GM21360 (cell line): ENCODE measurements at regions not wholly inside any gene's neighbourhood (a gene's known extent, or its start where the extent isn't known, plus 50 kb on each side); places are given as distances from the start of the nearest gene placed in this dataset.
"Not testable (repeated sequence)": the region's sequence is repeated elsewhere in the genome, so short reads cannot be mapped to it uniquely, and the experiment has no call there.

Experiments used
- ATAC-seq: cut with Tn5 transposase; IDR thresholded peaks from one replicate; pipeline ENCODE4 v1.9.1; 2021; ENCODE audit warnings: mild to moderate bottlenecking, moderate library complexity; ENCODE audit not compliant: unreplicated experiment

DNA sequence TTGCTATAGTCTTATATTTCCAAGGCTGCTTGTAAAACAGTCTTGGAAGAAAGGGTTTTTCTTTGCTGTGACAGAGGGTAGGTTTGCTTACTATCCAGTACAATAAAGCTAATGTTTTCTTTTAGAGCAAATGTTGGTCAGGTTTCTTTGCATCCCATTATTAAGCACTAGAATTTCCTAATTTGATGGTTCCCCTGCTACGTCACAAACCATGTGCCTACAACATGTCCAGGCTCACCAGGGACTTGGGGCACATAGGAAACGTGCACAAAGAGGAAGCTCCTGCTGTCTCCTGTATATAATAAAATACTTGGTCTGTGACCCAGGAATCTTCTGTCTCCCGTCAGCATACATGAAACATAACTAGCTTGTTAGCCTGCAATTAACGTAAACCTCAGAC lies 486.3 kb upstream of the LRFN5 start:
- ATAC-seq = no peak

DNA sequence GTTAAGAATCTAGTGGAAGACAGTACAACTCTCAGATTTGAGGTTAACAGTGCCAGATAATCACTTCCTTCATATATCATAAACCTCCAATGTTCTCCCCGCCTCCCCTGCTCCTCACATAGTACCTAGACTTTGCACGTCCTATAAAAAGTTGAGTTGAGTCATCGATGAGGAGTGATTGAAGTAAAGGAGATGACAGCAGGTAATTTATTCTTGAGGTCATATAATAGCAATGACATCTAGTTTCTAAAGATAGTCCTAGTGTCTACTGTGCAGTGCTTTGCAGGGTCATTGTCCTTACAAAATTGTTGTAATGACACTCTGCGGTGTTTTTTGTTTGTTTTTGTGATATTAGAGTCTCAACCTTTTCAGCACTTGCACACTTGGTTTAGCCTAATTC lies 510.5 kb upstream of the LRFN5 start:
- ATAC-seq = no peak

DNA sequence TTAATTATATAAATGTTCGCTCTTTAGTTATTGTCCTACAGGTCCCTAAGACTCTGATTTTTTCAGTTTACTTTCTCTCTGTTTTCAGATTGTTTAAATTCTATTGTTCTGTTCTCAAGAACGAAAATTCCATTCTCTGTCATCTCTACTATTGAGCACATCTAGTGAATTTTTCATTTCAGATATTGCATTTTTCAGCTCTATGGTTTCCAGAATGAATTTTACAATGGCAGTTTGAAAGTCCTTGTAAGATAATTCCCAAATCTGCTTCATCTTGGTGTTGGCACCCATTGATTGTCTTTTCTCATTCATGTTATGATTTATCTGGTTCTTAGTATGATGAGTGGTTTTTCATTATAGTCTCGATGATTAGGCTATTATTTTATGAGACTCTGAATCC lies 519.6 kb upstream of the LRFN5 start:
- no peak for ATAC-seq

DNA sequence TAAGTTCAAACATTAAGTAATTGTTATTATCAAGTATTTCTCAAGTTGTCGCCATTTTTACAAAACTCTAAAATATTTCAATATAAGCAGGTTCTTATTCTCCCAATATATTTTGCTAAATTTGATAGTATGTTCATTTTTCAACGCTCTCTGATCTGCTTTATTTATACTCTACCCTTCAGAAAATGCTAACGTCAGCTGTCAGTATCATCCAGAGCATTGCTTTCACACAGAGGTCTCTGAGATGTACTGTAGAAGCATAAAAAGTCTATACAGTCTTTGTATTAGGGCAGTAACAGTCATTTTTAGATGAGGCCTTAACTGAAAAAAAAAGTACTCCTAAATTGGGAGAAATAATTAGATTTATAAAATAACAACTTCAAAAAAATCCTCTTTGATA lies 533.1 kb upstream of the LRFN5 start:
- no peak for ATAC-seq

DNA sequence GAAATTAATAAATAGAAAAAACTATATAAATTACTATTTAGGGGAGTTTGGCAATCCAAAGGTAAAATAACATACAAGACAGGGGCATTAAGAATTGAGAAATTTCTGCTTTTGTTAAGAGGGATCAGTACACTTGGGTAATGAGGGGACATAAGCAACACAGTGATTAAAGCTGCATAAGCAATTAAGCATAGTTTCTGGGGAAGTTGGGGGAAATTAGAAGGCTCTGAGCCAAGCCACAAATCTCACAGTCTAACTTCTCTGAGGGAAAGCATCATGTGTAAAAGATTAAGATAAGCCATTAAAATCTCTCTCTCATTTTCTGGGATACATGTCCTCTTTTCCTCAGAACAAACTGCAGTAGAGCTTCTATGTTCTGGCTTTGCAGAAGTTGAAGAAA lies 533.9 kb upstream of the LRFN5 start:
- no peak for ATAC-seq

DNA sequence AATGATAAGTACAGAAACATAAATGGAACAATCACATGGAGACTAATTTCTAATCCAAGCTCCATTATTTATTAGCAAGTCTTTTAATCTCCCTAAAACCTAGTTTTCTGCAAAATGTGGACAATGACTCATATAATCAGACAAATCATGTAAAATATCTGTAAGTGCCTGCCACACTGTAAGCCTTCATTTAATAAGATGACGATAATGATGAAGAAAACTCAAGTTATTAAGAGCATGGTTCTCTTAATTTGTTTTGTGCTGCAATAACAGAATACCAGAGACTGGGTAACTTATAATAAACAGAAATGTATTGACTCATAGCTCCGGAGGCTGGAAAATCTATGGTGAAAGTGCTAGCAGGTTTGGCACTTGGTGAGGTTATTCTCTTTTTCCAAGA lies 535.3 kb upstream of the LRFN5 start:
- no peak for ATAC-seq

DNA sequence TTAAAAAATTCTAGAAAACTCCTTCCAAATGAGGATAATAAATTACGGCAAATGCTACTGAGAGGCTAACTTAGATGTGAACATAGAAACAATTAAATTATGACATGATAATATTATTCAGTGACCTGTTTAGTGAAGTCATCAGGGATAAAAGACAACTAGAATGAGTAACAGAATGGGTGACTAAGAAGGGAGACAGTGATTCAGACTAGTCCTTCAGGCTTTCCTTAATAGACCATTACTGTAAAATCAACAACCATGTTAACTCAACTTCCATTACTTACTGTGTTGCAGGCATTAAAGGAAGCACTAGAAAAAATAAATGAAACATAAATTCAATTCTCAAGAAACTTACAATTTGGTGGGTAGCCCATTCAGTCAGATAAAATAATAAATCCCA lies 543.9 kb upstream of the LRFN5 start:
- no peak for ATAC-seq

DNA sequence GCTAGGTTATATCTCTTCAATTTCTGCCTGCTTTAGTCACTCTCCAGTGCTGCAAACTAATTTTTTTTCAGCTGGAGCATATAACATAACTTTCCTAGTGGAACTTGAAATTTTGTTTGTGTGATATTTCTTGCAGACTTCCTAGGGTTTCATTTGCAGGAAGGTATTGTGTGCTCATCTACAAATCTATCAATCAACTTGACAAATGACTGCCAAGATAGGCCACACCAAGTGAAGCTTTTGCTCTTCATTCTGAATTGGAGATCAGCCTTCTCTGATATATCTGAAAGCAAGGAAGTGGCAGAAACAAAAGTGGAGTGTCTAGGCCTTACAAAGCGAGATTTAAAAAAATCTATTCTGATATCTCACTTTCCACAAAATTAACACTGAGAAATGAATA lies 551.1 kb upstream of the LRFN5 start:
- ATAC-seq = no peak

DNA sequence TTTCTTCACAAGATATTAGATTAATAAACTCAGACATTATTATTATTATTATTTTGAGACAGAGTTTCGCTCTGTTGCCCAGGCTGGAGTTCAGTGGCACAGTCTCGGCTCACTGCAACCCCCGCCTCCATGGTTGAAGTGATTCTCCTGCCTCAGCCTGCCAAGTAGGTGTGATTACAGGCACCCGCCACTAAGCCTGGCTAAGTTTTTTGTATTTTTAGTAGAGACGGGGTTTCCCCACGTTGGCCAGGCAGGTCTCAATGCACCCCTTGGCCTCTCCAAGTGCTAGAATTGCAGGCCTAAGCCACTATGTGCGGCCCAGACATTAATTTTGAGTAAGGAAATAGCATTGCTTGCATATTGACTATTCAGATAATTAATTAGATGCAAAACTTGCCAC lies 554.9 kb upstream of the LRFN5 start:
- no peak for ATAC-seq

DNA sequence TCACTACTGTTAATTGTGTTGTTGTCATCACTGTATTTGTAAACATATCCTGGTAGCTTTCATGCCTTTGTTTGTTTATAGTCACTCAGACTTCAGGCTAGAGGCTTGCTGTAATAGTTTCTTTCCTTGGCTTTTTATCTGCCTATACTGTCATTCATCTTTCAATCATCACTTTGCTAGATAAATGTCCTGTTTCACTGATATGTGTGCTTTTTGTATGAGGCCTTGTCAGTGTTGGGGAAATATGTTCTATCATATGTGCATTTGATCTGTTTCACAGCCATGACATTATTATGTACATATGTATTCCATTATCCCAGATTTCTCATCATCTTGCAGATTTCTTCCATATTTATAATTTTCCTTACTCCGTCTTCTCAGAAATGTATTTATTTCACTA lies 558.9 kb upstream of the LRFN5 start:
- ATAC-seq = no peak

DNA sequence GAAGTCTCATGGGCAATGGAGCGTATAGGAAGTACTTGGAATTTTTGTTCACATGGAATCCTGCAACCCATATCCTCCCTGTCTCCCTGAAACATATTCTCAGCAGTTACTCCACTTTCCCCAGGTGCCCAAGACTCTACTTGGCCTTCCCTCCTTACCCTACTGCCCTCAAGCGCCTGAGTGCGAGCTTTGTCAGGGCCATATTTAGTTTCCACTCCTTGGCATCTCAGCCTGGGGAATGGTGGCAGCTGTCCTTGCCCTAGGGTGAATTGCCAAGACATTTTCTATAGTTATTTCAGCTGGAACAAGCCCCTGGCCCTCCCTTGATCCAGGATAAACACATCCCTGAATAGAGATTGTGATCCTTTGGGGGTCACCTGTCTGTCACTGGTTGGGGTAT lies 569.3 kb upstream of the LRFN5 start:
- ATAC-seq = no peak

DNA sequence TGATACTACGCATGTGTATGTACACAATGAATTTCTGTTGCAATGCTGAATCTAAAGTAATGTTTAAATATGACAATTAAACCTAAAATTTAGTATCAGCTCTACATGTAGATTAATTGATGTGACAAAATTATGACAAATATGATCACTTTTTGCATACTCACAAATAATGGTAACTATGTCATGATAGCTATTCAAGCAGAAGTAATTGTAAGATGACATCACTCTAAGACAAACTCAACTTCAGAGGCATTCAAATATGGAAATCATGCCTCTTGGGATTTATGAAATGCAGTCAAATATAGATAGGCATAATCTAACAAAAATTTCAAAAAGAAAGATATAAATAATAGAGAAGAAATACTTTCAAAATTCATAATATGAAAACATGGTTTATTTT lies 571.7 kb upstream of the LRFN5 start:
- ATAC-seq = no peak

DNA sequence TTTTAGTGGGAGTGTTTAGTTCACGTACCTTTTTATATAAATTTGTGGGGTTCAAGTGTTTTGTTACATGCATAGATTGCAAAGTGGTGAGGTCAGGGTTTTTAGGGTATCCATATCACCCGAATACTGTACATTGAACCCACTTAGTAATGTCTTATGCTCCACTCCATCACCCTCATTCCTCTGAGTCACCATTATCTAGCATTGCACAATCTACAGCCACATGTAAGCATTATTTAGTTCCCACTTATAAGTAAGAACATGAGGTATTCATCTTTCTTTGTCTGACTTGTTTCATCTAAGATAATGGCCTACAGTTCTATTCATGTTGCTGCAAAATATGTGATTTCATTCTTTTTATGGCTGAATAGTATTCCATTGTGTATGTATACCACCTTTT lies 583.7 kb upstream of the LRFN5 start:
- ATAC-seq = no peak

DNA sequence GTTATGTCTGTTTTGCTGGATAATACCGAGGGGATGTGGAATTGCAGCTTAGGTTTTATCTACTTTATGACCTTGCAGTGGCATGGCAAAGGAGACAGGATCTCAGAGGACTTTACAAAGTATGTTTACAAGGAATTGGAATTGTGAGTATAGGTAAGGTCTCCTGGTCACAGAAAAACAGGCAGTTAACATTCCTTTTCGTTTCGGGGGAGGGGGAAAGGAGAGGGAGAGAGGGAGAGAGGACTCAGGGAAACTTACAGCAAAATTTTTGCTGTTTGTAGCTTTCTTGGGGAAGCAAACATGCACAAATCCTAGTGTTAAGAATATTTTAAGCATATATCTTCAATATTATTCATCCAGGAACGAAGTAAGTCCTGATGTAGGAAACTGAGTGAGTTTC lies 590.5 kb upstream of the LRFN5 start:
- ATAC-seq = no peak

DNA sequence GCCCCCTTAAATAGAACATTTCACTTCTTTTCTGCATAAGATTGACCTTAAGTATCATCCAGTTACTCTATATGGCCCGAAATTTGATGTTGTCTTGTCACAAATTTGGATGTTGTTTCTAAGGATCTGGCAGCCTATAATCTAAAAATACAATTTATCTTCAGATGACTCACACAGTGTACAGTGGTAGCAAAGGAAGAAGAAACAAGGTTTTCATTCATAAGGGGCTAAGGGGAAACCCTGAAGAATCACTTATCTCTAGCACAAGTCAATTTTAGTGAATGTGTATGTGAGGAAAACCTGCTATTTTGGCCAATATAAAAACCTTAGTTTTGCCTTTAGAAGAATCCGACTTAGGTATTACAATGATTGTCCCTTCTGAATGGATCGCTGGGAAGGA lies 606.3 kb upstream of the LRFN5 start:
- ATAC-seq = no peak

DNA sequence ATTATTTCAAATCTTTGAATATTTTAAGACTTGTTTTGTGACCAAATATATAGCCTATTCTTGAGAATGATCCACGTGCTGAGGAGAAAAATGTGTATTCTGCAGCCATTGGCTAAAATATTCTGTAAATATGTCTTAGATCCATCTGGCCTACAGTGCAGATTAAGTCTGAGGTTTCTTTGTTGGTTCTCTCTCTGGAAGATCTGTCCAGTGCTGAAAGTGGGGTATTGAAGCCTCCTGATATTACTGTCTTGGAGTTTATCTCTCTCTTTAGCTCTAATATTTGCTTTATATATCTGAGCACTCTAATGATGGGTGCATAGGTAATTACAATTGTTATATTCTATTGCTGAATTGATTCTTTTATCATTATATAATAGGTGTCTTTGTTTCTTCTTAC lies 617.4 kb upstream of the LRFN5 start:
- ATAC-seq = no peak

DNA sequence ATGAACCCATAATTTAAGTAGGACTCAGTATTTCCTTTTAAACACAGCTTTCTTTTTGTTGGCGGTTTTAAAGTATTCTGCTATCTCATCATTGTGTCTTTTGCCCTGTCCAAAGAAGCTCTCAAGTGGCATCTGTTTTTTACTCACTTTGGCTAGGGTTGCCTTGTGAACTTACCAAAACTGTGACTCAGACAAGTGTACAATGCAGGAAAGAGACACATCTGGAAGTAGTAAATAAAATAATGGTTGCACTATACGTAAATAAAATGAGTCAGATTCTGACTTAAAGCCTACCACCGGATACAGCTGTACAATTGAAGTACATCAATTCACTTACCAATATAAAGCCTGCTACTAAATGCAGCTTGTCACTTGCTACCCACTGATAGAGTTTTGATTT lies 619.2 kb upstream of the LRFN5 start:
- no peak for ATAC-seq

DNA sequence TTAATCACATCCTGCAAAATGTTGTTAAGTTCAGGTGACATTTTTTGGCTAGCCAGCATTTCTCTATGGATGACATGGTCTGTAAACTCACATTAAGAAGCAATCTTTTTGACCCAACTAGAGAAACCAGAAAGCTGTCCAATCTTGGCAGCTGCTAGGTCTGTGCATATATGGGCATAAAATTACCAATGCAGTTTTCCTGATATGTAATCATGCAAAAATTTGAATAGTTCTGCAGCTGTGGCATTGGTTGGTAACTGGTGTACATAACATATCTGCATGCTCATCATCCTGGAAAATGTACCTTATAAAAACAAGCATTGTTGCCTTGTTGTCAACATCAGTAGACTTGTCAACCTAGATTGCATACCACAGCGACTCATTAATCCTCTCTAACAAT lies 620.0 kb upstream of the LRFN5 start:
- ATAC-seq = no peak

DNA sequence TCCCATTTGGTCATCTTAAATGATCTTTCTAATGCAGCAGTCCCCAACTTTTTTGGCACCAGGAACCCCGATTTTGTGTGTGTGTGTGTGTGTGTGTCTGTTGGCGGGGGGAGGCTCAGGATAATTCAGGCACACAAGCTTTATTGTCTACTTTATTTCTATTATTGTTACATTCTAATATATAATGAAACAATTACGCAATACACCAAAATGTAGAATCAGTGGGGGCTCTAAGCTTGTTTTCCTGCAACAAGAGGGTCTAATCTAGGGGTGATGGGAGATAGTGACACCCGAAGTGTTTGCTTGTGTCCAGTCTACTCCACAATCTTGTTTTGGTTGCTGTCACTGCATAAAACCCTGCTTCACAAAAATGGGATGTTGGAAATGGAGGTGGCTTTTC lies 621.1 kb upstream of the LRFN5 start:
- no peak for ATAC-seq

DNA sequence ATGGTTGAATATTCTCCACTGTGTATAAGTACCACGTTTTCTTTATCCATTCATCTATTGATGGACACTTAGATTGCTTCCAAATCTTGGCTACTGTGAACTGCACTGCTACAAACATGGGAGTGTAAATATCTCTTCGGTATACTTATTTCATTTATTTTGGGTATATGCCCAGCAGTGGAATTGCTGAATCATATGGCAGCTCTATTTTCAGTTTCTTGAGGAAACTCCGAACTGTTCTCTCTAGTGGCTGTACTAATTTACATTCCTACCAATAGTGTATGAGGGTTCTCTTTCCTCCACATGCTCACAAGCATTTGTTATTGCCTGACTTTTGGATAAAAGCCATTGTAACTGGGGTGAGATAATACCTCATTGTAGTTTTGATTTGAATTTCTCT lies 623.1 kb upstream of the LRFN5 start:
- ATAC-seq = no peak

DNA sequence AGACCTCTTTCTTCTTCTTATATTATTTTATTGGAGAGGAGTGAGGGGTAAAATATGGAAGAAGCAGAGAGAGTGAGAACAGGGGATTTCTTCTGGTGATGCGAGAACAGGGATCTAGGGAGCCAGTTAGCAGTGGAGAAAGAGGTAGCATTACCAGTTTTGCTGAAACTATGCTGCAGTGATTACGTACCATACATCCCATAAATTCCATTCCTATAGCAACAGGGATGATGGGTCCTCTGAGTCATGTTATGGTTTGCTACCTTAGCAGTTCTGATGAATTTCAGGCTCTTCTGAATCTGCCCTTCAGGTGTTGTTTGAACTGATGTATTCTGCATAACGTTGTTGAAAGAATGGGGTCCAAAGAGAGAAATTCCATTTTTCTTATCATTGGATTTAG lies 625.4 kb upstream of the LRFN5 start:
- no peak for ATAC-seq

DNA sequence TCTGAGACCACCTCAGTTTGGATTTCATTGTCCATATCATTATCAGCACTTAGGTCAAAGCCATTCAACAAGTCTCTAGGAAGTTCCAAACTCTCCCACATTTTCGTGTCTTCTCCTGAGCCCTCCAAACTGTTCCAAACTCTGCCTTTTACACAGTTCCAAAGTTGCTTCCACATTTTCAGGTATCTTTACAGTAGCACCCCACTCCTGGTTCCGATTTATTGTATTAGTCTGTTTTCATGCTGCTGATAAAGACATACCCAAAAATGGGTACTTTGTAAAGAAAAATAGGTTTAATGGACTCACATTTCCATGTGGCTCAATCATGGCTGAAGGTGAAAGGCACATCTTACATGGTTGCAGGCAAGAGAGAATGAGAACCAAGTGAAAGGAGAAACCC lies 646.4 kb upstream of the LRFN5 start:
- ATAC-seq = not testable (repeated sequence)

DNA sequence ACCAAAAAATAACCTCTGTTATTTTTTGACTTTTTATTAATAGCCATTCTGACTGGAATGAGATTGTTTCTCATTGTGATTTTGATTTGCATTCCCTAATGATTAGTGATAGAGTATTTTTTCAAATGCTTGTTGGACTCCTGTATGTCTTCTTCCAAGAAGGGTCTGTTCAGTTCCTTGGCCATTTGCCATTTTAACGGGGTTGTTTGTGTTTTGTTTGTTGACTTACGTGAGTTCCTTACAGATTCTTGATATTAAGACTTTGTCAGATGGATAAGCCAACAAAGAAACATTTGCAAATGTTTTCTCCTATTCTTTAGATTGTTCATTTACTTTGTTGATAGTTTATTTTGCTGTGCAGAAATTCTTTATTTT lies 651.6 kb upstream of the LRFN5 start:
- no peak for ATAC-seq

DNA sequence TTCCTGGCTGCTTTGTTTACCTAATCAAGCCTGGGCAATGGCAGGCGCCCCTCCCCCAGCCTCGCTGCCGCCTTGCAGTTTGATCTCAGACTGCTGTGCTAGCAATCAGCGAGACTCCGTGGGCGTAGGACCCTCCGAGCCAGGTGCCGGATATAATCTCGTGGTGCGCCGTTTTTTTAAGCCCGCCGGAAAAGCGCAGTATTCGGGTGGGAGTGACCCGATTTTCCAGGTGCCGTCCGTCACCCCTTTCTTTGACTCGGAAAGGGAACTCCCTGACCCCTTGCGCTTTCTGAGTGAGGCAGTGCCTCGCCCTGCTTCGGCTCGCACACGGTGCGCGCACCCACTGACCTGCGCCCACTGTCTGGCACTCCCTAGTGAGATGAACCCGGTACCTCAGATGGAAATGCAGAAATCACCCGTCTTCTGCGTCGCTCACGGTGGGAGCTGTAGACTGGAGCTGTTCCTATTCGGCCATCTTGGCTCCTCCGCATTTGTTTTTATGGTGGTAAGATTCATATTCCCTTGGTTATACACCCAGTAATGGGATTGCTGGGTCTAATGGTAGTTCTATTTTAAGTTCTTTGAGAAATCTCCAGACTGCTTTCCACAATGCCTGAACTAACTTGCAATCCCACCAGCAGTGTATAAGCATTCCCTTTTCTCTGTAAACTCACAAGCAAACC lies 652.1 kb upstream of the LRFN5 start:
- ATAC-seq = not testable (repeated sequence)
